HG02970 (cell line): ENCODE measurements at regions not wholly inside any gene's neighbourhood (a gene's known extent, or its start where the extent isn't known, plus 50 kb on each side); places are given as distances from the start of the nearest gene placed in this dataset.

ENCODE experiments used
- ATAC-seq: cut with Tn5 transposase; IDR thresholded peaks from one replicate; pipeline ENCODE4 v1.9.1; 2021; ENCODE audit warnings: mild to moderate bottlenecking, moderate library complexity, moderate number of reproducible peaks; ENCODE audit not compliant: unreplicated experiment, low FRiP score

DNA sequence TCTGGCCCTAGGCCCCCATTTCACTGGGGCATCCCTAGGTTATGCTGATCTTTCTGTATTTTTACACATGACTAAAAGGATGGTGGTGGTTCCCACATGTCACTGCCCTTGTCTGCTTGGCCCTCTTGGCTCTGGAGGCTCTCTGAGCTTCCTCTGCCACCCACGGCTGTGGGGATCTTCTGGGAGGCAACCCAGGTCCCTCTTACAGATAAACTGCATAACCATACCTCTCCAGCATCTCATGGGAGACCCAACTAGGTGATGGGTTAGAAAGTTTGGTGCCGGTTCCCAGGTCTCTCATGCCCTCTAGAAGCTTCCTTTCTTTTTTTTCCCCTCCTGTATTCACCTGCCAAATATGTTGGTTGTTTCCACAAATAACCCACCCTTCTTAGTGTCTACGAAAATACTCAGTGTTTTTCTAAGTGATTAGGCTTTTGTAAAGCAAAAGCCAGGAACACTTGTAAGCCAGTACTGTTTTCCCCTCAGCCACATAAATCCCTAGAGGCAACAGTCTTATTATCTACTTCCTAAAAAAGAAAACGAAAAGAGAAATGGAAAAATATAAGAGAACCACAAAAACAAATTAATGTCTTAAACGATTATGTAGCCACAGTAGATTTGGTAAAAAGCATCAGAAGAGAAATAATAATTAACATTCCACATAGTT lies 71.7 kb upstream of the SMLR1 start:
- ATAC-seq = no peak

DNA sequence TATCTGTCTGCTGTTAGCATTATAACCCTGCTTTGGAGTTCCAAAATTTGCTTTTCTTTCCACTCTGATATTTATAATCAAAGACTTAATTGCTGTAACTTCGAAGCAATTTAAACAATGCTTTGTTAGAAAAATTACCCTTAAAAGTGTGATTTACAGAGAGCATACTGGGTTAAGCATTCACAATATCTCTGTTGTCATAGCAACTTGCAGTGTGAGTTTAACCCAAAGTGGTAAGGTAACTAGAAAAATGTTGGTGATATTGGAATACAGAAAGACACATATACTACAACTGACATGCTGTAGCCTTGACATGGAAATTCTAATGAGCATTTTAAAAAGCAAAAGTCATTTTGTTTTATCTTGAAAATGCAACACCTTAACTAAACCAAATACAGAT lies 70.4 kb upstream of the SMLR1 start:
- ATAC-seq = no peak

DNA sequence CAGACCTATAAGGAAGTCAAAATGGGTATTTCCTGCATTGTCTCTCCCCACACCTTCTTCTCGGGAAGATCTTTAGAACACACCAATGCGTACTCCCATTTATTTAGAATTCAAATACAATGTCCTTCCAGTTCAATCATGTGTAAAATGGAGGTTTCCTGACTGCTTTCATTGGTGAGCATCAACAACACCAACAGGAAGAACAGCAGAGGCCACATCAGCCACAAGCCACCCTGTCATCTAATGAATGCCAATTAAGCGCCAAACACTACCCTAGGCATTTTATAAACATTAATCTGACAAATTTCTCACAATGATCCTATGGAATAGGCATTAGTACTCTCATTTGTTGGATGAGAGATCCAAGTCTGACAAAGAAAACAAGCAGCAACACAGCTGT lies 68.4 kb upstream of the SMLR1 start:
- no peak for ATAC-seq

DNA sequence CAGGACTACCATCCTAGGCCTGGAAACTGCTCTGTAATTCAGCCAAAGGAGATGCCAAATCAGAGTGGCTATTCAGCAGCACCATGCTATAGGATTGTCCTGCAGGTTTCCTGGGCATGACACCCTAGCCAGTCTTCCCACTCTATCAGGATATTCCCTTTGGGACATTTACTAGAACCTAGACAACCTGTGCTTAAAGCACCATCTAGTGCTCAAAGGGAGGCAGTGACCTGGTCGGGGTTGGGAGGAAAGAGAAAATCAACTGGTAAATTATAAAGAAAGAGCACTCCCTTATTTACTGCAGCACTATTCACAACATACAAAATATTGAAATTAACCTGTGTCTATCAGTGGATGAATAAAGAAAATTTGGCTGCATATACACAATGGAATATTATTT lies 67.2 kb upstream of the SMLR1 start:
- ATAC-seq = no peak

DNA sequence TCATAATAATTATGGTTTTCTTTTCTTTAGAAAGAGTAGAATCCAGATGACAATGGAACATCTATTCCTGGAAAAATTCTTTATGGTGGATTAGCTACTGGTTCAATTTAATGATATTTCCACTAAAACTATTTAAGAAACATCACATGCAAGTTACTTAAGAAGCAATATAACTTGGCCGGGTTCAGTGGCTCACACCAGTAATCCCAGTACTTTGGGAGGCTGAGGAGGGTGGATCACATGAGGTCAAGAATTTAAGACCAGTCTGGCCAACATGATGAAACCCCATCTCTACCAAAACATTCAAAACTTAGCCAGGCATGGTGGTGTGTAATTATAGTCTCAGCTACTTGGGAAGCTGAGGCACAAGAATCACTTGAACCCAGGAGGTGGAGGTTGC lies 65.9 kb upstream of the SMLR1 start:
- no peak for ATAC-seq

DNA sequence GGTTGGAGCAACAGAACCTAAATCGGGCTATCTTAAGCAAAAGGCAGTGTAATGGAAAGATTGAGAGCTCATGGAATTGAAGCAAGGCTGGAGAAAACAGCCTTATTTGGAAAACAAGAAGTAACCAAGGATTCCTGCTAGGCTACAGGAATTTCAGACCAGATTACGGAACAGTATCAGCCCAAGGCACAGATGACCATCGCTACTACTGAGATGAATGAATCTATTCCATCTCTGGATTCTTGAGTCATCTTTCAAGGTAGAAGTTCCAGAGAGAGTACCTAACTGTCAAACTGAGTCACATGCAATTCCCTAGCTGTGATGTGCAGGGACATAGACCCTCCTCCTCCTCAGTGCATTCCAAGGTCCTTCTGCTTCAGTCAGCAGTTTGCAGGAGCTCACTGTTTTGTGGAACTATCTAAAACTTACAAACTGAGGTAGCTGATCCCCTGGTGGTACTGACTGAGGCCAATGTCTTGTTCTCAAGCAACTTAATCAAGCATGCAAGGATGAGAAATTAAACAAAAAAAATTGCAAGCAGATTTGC lies 62.0 kb upstream of the SMLR1 start:
- no peak for ATAC-seq

DNA sequence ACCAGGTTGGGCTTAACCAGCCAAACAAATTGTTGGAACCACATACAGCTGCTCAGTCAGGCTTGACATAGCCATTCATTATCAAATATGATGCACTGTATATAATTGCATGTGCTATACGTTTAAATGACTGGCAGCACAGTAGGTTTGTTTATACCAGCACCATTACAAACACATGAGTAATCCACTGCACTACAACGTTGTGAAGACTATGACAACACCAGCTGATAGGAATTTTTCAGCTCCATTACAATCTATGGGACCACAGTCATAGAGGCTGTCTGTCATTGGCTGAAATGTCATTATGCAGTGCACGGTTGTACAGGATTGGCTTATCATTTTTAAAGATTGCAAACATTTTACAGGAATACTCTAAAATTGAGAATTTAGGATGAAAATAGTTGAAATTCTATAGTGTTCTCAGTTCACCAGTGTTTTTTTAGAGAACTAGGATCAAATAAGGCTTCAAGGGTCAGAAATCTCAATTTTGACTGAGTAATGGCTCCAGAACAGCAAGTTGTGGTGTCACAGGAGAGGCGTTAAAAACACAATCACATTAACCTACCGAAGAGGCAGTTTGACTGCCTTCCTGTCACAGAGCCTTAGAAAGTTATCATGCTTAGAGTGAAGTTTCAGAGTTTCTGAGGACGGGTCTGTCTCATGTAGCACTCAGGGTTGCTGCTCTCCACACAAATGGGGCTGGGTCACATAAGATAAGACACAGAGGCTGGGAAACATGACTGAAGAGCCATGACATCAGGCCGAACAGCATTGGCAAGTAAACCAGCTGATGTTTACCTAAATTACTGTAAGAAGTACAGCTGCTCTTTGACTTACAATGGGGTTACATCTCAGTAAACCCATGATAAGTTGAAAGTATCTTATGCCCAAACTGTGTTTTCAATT lies 60.7 kb upstream of the SMLR1 start:
- no peak for ATAC-seq

DNA sequence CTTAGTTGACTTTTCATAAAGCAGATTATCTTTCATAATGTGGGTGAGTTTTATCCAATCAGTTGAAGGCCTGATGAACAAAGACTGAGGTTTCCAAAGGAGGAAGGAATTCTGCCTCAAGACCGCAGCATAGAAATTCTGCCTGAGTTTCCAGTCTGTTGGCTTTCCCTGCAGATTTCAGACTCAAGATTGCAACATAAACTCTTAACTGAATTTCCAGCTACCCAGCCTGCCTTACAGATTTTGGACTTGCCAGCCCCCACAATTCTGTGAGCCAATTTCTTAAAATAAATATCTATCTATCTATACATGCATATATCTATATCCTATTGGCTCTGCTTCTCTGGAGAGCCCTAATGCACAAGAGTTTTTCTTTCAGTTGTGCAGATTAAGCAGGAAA lies 57.3 kb upstream of the SMLR1 start:
- ATAC-seq = no peak

DNA sequence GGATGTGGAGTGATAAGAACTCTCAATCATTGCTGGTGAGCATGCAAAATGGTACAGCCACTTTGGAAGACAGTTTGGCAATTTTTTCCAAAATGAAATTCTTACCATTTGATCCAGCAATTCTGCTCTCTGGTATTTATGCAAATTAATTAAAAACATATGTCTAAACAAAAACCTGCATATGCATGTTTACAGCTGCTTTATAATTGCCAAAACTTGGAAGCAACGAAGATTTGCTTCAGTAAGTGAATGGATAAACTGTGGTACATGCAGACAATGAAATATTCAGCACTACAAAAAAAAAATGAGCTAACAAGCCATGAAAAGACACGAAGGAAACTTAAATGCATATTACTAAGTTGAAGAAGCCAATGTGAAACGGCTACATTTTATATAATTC lies 55.5 kb upstream of the SMLR1 start:
- ATAC-seq = no peak

DNA sequence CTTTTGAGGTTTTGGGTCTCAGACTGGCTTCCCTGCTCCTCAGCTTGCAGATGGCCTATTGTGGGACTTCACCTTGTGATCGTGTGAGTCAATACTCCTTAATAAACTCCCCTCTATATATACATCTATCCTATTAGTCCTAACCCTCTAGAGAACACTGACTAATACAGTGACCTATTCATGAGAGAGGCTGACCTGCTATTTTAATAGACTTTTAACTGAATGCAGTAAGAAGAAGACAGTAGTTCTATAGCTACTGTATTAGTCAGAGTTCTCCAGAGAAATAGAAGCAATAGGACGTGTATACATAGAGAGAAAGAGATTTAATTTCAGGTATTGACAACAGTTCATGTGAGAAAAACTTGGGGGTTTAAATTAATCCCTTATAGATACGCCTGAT lies 53.3 kb upstream of the SMLR1 start:
- ATAC-seq = no peak

DNA sequence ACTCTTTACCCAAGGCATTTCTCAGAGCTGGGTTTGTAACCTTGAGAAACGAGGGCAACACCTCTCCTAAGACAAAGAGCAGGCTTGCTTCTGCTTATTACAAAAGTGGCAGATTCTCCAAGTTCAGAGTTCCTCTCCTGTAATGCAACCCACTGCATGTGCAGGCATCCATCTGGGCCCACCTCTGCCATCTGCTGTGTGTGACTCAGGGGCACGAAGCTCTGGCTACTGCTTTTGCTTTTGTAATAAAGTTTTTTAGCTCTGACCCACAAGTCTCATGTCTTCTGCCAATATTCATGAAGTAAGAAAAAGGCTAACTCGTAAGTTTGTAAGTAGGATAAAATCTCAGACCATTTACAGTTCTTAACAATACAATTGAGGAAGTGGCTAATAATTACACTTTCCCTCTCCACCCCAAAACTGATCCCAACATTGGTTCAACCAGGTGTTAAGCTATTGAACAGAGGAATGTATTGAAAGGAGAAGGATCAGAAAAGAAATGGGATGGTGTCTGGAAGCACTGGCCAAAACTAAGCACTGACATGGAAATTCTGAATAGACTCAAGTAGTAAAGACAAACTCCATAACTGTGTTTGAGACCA lies 51.7 kb upstream of the SMLR1 start:
- ATAC-seq = no peak

DNA sequence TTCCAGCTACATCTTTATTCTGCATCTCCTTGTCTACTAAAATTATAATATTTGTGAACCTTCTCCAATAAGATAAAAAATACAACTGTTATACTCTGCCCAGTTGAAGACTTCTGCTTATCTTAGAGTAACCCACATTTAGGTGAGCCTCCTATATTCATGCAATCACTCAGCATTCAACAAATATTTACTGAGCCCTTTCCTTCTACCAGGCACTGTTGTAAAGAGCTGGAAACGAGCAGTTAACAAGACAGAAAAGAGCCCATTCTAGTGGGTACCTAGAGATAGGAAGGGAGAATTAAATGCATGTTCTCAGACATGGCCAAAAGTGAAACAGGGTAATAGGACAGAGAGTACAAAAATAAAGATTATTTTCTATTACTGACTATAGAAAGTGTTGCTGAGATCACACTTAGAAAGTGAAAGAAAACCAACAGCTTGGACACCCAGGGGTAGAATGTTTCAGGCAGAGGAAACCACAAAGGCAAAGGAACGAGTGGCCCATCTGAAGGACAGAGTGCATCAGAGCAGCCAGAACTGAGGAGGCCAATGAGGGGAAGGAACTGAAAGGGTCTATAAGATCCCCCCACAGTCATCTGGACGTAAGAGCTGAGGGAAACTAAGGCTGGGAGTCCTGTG lies 50.8 kb upstream of the SMLR1 start:
- ATAC-seq = peak; percentile 94
